BJ (cell line): ENCODE measurements at regions not wholly inside any gene's neighbourhood (a gene's known extent, or its start where the extent isn't known, plus 50 kb on each side); places are given as distances from the start of the nearest gene placed in this dataset.

ENCODE experiments used
- CTCF ChIA-PET: fragments of 350-600 bp; formaldehyde crosslinking; extraction: SDS; loops from one replicate; lab custom pipeline; 2021; ENCODE audit warnings: antibody characterized with exemption, inconsistent platforms; lab: Yijun Ruan, JAX
- POLR2A ChIA-PET: fragments of 300-600 bp; sonication (Branson Sonifier 250); formaldehyde crosslinking; extraction: SDS; loops from one replicate; lab custom pipeline; 2021; ENCODE audit warnings: antibody characterized with exemption; lab: Charles Lee
- DNase-seq: peaks from one replicate; pipeline ENCODE4 v3.0.0-alpha.2; 2011; ENCODE audit warnings: low read depth
- H3K27me3 ChIP-seq: 2 replicates; pipeline ENCODE4 v1.6.0; 2011; ENCODE audit warnings: low read length; ENCODE audit not compliant: control insufficient read depth, insufficient read depth
- H3K36me3 ChIP-seq: 2 replicates; pipeline ENCODE4 v1.5.1; 2011; ENCODE audit warnings: low read length; ENCODE audit not compliant: control insufficient read depth, insufficient read depth
- H3K4me3 ChIP-seq: 2 replicates; pipeline ENCODE4 v1.5.1; 2011; ENCODE audit warnings: low read depth, mild to moderate bottlenecking, control low read depth, low read length
- CTCF ChIP-seq: IDR thresholded peaks from 2 replicates; pipeline ENCODE4 v1.5.1; 2011; ENCODE audit warnings: low read depth, mild to moderate bottlenecking, control low read depth, inconsistent platforms, low read length, moderate library complexity; ENCODE audit not compliant: insufficient read depth

DNA sequence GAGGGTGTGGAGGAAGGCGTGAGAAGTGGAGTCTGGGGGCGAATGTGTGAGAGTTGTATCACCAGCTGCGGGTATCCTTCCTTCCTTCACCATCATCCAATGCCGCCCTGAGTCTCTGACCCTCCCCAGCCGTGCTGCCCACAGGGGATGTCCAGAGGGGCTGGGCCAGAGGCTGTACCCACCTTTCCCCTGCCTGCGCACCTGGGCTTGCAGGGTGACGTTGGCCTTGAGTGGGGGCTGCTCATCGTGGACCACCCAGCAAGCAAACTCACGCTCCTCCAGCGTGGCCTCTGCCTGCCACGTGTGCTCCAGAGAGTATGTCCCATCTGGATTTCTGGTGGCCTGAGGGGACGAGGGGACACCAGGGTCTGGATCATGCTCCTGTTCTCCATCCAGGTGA lies 116.9 kb upstream of the SIRPA start:
- Histone ChIP-seq H3K27me3 (peaks cover 7% of the 10 kb centered on the region), H3K4me3 (no peak overlapping the region), H3K36me3 (no peaks in the 10 kb centered on the region)
- ChIA-PET CTCF (interaction anchor here (2.5 to 3.7 kb wide), 3 partner anchors 8 to 24 kb away, joined by 16 to 50 read pairs (median 21); no protein-coding TSS in a partner anchor), POLR2A (no interaction called here)
- no peak for DNase-seq
- no peak for TF ChIP-seq CTCF

DNA sequence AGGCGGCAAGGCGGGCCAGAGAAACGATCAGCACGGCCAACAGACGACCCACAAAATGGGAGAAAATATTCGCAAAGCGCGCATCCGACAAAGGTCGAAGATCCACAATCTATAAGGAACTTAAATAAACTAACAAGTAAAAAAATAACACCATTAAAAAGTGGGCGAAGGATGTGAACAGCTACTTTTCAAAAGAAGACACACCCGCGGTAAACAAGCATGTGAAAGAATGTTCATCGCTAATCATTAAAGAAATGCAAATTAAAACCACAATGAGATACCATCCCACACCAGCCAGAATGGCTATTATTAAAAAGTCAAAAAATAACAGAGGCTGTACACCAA lies 117.8 kb upstream of the SIRPA start:
- POLR2A ChIA-PET: interaction anchor here (0.7 kb wide), 1 partner anchor 99 kb away, joined by 3 read pairs; no protein-coding TSS in a partner anchor
- H3K4me3 ChIP-seq: no peak overlapping the region
- H3K27me3 ChIP-seq: peaks cover 5% of the 10 kb centered on the region
- CTCF ChIA-PET: interaction anchor here (0.6 to 3.7 kb wide), 17 partner anchors 9 to 431 kb away, joined by 3 to 50 read pairs (median 5); no protein-coding TSS in a partner anchor
- no peak for TF ChIP-seq CTCF
- H3K36me3 ChIP-seq: no peaks in the 10 kb centered on the region
- no peak for DNase-seq

- CTCF ChIA-PET: interaction anchor here (0.6 to 3.7 kb wide), 22 partner anchors 8 to 694 kb away, joined by 3 to 50 read pairs (median 4); partner anchors contain the start of genes NSFL1C and SNRPB
- no peaks in the 10 kb centered on the region for H3K36me3 ChIP-seq
- POLR2A ChIA-PET: interaction anchor here (0.7 kb wide), 1 partner anchor 100 kb away, joined by 3 read pairs; no protein-coding TSS in a partner anchor
- DNase-seq: no peak
- peak; percentile 85 for TF ChIP-seq CTCF
- H3K27me3 ChIP-seq: peaks cover 5% of the 10 kb centered on the region
- H3K4me3 ChIP-seq: peak overlapping the region; percentile 76
Measured at GRCh38 chr20:1776681-1777475, 118.3 kb upstream of the SIRPA start.

DNA sequence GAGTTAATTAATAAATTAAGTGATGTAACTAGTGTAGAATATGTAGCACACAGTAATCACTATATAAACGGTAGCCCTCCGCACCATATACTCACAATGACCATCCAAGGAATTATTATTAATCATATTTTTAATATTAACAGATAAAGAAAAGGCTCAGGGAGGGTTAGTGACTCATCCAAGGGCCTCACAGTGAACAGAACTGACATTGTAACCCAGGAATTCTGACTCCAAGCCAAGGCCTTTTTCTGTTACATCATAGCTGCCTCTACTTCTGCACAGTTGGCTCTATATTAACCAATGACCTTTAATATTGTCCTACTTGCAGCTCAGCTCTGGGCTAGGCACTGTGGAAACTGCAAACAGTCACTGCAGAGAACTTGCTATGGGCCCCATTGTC lies 117.5 kb upstream of the SIRPG start:
- DNase-seq: no peak
- Histone ChIP-seq H3K36me3 (no peaks in the 10 kb centered on the region), H3K27me3 (no peaks in the 10 kb centered on the region; the same call in 1 of the 2 replicates), H3K4me3 (no peak overlapping the region)
- ChIA-PET POLR2A (no interaction called here), CTCF (interaction anchor here (3.7 kb wide), 1 partner anchor 10 kb away, joined by 50 read pairs; no protein-coding TSS in a partner anchor)
- no peak for TF ChIP-seq CTCF

DNA sequence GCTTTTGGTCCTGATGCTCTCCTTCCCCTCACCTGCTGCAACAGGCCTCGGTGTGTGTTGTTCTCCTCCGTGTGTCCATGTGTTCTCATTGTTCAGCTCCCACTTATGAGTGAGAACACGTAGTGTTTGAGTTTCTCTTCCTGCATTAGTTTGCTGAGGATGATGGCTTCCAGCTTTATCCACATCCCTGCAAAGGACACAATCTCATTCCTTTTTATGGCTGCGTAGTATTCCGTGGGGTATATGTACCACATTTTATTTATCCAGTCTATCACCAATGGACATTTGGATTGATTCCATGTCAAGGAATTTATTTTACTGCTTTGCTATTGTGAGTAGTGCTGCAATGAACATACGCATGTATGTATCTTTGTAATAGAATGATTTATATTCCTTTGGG lies 116.9 kb upstream of the SIRPG start:
- ChIA-PET POLR2A (no interaction called here), CTCF (interaction anchor here (1.1 kb wide), 1 partner anchor 10 kb away, joined by 3 read pairs; no protein-coding TSS in a partner anchor)
- no peak for DNase-seq
- Histone ChIP-seq H3K4me3 (no peak overlapping the region), H3K27me3 (no peaks in the 10 kb centered on the region), H3K36me3 (no peaks in the 10 kb centered on the region)
- no peak for TF ChIP-seq CTCF
